Fibroblast of pulmonary artery (primary cell): ENCODE measurements at regions not wholly inside any gene's neighbourhood (a gene's known extent, or its start where the extent isn't known, plus 50 kb on each side); places are given as distances from the start of the nearest gene placed in this dataset.

ENCODE experiments used
- DNase-seq: peaks from one replicate; pipeline ENCODE4 v3.0.0-alpha.2; 2010; ENCODE audit warnings: low read depth
- H3K4me3 ChIP-seq: replicated peaks from 2 replicates; pipeline ENCODE4 v1.5.1; 2011; ENCODE audit warnings: low read depth, mild to moderate bottlenecking, control low read depth, low read length, moderate library complexity
- CTCF ChIP-seq: IDR thresholded peaks from 2 replicates; pipeline ENCODE4 v1.5.1; 2011; ENCODE audit warnings: mild to moderate bottlenecking, control low read depth, low read length, inconsistent platforms; ENCODE audit errors: missing control alignments

GRCh38 chr1:59136541-59137275 lies 160.2 kb upstream of the FGGY start:
- DNase-seq = peak; percentile 38
- H3K4me3 ChIP-seq = no peak overlapping the region
- TF ChIP-seq CTCF = no peak

- peak; percentile 18 for DNase-seq
- TF ChIP-seq CTCF = no peak
- no peak overlapping the region for H3K4me3 ChIP-seq
These were observed 159.6 kb upstream of the FGGY start for GRCh38 chr1:59137276-59137615.

- no peak for TF ChIP-seq CTCF
- no peak for DNase-seq
- no peak overlapping the region for H3K4me3 ChIP-seq
These were observed 158.9 kb upstream of the FGGY start for GRCh38 chr1:59137968-59138367.

- H3K4me3 ChIP-seq = no peak overlapping the region
- DNase-seq = no peak
- no peak for TF ChIP-seq CTCF
These were observed 158.5 kb upstream of the FGGY start for GRCh38 chr1:59138402-59138801.

GRCh38 chr1:59139396-59139795 lies 157.5 kb upstream of the FGGY start:
- H3K4me3 ChIP-seq = no peak overlapping the region
- DNase-seq = no peak
- no peak for TF ChIP-seq CTCF

- DNase-seq = no peak
- no peak overlapping the region for H3K4me3 ChIP-seq
- no peak for TF ChIP-seq CTCF
These were observed 155.5 kb upstream of the FGGY start for GRCh38 chr1:59141267-59141863.
